Vagina (tissue), 2 donors: ENCODE measurements at regions not wholly inside any gene's neighbourhood (a gene's known extent, or its start where the extent isn't known, plus 50 kb on each side); places are given as distances from the start of the nearest gene placed in this dataset.

Experiments
- DNase-seq, 2 donors: peaks; one replicate each; pipeline ENCODE4 v3.0.0-alpha.2; 2017; ENCODE audit errors: extremely low spot score in 2 of 2
- H3K27ac ChIP-seq: fragments of 200-600 bp; sonication (generic); one replicate; pipeline ENCODE4 v1.5.1; 2019
- H3K27me3 ChIP-seq: fragments of 200-600 bp; sonication (generic); one replicate; pipeline ENCODE4 v1.5.1; 2019
- H3K36me3 ChIP-seq, 2 donors: fragments of 200-600 bp; sonication (generic); one replicate each; pipeline ENCODE4 v1.5.1; 2017 to 2019
- H3K4me1 ChIP-seq: fragments of 200-600 bp; sonication (generic); one replicate; pipeline ENCODE4 v1.5.1; 2019
- H3K4me3 ChIP-seq, 2 donors: fragments of 200-600 bp; sonication (generic); 1 replicate in 1 of 2; 2 replicates in 1 of 2; pipeline ENCODE4 v1.5.1; 2016 to 2019
- H3K9me3 ChIP-seq: fragments of 200-600 bp; sonication (generic); one replicate; pipeline ENCODE4 v1.5.1; 2019
- POLR2A ChIP-seq, 2 donors: fragments of 450-650 bp; IDR thresholded peaks; one replicate each; pipeline ENCODE4 v1.6.1; 2017; ENCODE audit warnings: antibody characterized with exemption in 2 of 2, mild to moderate bottlenecking in 2 of 2, moderate library complexity in 2 of 2
- POLR2AphosphoS5 ChIP-seq, 2 donors: sonication (generic); formaldehyde crosslinking; IDR thresholded peaks; one replicate each; pipeline ENCODE4 v1.9.0; 2017; ENCODE audit warnings: antibody characterized with exemption in 2 of 2, mild to moderate bottlenecking in 2 of 2, low read depth in 1 of 2; ENCODE audit not compliant: insufficient read depth in 1 of 2
- intact Hi-C: fragments of 100-400 bp; cut with DNase I; formaldehyde crosslinking; loops from one replicate; pipeline ENCODE4 v1.15.1; 2023
- TF ChIP-seq, protein P1 (sequence below), 3 experiments: fragments of 450-650 bp in 2 of 3; fragments of 200-600 bp in 1 of 3; sonication (generic) in 1 of 3; IDR thresholded peaks; one replicate each; pipeline ENCODE4 v1.5.1; 2017 to 2019; ENCODE audit warnings: antibody characterized with exemption in 3 of 3, mild to moderate bottlenecking in 2 of 3, moderate library complexity in 2 of 3

- Histone ChIP-seq H3K9me3 (no peaks in the 10 kb centered on the region), H3K4me3 (no peak overlapping the region), H3K36me3 (no peaks in the 10 kb centered on the region), H3K27ac (no peak overlapping the region), H3K4me1 (peaks cover 15% of the 10 kb centered on the region), H3K27me3 (no peaks in the 10 kb centered on the region)
- TF ChIP-seq, protein P1, sequence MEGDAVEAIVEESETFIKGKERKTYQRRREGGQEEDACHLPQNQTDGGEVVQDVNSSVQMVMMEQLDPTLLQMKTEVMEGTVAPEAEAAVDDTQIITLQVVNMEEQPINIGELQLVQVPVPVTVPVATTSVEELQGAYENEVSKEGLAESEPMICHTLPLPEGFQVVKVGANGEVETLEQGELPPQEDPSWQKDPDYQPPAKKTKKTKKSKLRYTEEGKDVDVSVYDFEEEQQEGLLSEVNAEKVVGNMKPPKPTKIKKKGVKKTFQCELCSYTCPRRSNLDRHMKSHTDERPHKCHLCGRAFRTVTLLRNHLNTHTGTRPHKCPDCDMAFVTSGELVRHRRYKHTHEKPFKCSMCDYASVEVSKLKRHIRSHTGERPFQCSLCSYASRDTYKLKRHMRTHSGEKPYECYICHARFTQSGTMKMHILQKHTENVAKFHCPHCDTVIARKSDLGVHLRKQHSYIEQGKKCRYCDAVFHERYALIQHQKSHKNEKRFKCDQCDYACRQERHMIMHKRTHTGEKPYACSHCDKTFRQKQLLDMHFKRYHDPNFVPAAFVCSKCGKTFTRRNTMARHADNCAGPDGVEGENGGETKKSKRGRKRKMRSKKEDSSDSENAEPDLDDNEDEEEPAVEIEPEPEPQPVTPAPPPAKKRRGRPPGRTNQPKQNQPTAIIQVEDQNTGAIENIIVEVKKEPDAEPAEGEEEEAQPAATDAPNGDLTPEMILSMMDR (IDR thresholded peaks at IDR 0.05): no peak
- TF ChIP-seq POLR2A (IDR thresholded peaks at IDR 0.05) (no peak), POLR2AphosphoS5 (IDR thresholded peaks at IDR 0.05; ENCODE audit: insufficient read depth in 1 of 2, low read depth in 1 of 2) (no peak)
- intact Hi-C loops: no loop called here
- DNase-seq: no peak
Measured at GRCh38 chr1:60136395-60136794, 62.8 kb upstream of the C1orf87 start.

DNA sequence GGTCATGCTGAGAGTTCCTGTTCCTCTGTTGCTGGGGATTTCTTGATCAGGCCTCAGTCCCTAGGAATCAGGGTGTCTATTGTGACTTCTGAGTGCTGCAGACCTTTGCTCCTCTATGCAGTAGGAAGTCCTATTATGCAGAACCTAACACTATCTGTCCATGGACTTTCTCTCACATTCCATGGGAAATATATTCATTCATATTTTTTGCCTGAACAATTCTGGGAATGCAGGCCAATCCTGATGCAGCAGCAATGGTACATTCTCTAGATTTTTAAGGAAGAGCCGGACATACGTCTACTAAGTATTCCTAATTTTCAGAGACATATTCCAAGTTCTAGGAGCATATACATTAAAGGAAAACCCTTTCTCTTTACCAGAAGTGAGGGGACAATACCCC, 61.1 kb upstream of the C1orf87 start:
- Histone ChIP-seq H3K9me3 (no peaks in the 10 kb centered on the region), H3K27ac (no peak overlapping the region), H3K27me3 (no peaks in the 10 kb centered on the region), H3K4me1 (peaks cover 15% of the 10 kb centered on the region), H3K4me3 (no peak overlapping the region), H3K36me3 (no peaks in the 10 kb centered on the region)
- intact Hi-C loops: no loop called here
- no peak for DNase-seq
- TF ChIP-seq POLR2AphosphoS5 (IDR thresholded peaks at IDR 0.05; ENCODE audit: insufficient read depth in 1 of 2, low read depth in 1 of 2) (no peak), POLR2A (IDR thresholded peaks at IDR 0.05) (no peak)
- TF ChIP-seq, protein P1 (IDR thresholded peaks at IDR 0.05): no peak

GRCh38 chr1:60133848-60134247, 60.3 kb upstream of the C1orf87 start:
- peaks cover 15% of the 10 kb centered on the region for H3K4me1 ChIP-seq
- no peaks in the 10 kb centered on the region for H3K36me3 ChIP-seq
- DNase-seq: no peak
- TF ChIP-seq POLR2A (IDR thresholded peaks at IDR 0.05) (no peak), POLR2AphosphoS5 (IDR thresholded peaks at IDR 0.05; ENCODE audit: insufficient read depth in 1 of 2, low read depth in 1 of 2) (no peak)
- TF ChIP-seq, protein P1 (IDR thresholded peaks at IDR 0.05): no peak
- H3K9me3 ChIP-seq: no peaks in the 10 kb centered on the region
- intact Hi-C loops: no loop called here
- H3K27me3 ChIP-seq: no peaks in the 10 kb centered on the region
- no peak overlapping the region for H3K4me3 ChIP-seq
- no peak overlapping the region for H3K27ac ChIP-seq

DNA sequence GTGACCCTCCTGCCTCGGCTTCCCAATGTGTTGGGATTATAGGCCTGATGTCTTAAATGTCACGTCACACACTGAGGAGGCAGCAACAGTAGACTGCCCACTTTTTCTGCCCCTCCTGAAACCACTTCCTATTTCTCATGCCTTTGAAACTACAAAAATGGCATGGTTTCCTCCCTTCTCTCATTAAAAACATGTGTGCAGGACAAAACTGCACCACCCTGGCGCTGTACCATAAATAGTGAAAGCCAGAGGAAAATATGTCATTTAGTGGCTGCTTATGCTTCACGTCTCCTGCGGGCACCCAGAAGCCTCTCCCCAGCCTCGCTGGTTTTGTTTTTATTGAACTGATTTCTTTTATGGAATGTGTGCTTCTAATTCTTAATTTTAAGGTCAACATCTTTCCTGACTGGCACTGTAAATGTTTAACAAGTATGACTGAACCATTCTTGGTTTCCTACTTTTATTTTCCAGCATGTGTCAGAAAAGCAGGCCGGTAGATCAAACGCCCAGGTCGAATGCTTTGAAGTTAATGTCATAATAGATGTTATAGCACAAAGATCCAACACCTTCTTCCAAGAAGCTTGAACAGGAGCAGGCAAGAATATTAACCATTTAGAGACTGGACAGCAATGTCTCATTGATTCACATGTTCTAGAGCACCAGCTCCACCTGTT, 59.6 kb upstream of the C1orf87 start:
- DNase-seq: no peak
- H3K4me3 ChIP-seq: no peak overlapping the region
- H3K4me1 ChIP-seq: peaks cover 15% of the 10 kb centered on the region
- H3K36me3 ChIP-seq: no peaks in the 10 kb centered on the region
- no peaks in the 10 kb centered on the region for H3K9me3 ChIP-seq
- H3K27me3 ChIP-seq: no peaks in the 10 kb centered on the region
- TF ChIP-seq, protein P1 (IDR thresholded peaks at IDR 0.05): no peak
- TF ChIP-seq POLR2A (IDR thresholded peaks at IDR 0.05) (no peak), POLR2AphosphoS5 (IDR thresholded peaks at IDR 0.05; ENCODE audit: insufficient read depth in 1 of 2, low read depth in 1 of 2) (no peak)
- intact Hi-C loops: no loop called here
- H3K27ac ChIP-seq: no peak overlapping the region

GRCh38 chr1:60132108-60132507, 58.5 kb upstream of the C1orf87 start:
- no peak for TF ChIP-seq POLR2AphosphoS5 (IDR thresholded peaks at IDR 0.05; ENCODE audit: insufficient read depth in 1 of 2, low read depth in 1 of 2)
- TF ChIP-seq, protein P1 (IDR thresholded peaks at IDR 0.05): no peak
- TF ChIP-seq POLR2A (IDR thresholded peaks at IDR 0.05): no peak

More at GRCh38 chr1:60132108-60132507, 58.5 kb upstream of the C1orf87 start:
- intact Hi-C loops: no loop called here
- no peak overlapping the region for H3K4me3 ChIP-seq
- H3K36me3 ChIP-seq: no peaks in the 10 kb centered on the region
- no peak for DNase-seq
- H3K27me3 ChIP-seq: no peaks in the 10 kb centered on the region
- H3K4me1 ChIP-seq: peaks cover 15% of the 10 kb centered on the region
- no peak overlapping the region for H3K27ac ChIP-seq
- H3K9me3 ChIP-seq: no peaks in the 10 kb centered on the region
